GM20000 (cell line): ENCODE measurements at regions not wholly inside any gene's neighbourhood (a gene's known extent, or its start where the extent isn't known, plus 50 kb on each side); places are given as distances from the start of the nearest gene placed in this dataset.

Experiments used
- DNase-seq: peaks from one replicate; pipeline ENCODE4 v3.0.0; 2012; ENCODE audit warnings: low spot score
- TF ChIP-seq, protein P1 (sequence below): IDR thresholded peaks from 2 replicates; pipeline ENCODE4 v1.5.1; 2012; ENCODE audit warnings: mild to moderate bottlenecking, control low read depth; ENCODE audit errors: extremely low read depth, missing control alignments

DNA sequence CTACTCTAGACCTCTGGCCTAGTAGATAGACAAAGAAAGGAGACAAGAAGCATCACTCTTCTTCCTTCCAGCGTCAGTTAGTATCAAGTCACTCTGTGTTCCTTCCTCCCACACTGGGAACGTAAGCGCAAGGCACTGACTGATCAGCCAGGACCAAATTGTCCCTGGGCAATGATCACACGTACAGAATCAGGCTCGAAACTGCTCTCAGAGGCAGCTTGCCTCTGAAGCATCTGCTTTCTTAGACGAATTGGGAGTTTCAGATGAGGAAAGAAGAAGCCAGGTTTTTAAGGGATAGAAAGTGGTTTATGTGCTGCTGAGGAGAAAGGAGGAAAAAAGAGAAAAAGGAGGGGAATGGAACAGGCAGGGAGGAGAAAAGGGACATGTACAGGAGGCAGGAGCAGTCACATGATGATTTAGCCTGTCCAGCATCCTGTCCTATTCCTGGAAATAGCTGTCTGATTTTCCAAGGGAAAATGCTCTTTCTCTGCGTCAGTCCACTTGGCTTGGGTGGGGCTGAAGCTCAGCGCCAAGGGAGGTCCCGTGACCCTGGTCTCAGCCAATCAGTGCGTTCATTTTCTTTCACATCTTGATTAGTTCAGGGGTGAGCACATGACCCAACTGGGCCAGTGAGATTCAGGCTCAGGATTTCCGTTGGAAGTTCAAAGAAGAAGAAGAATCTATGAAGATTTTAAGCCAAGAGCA is 102.0 kb upstream of the PRICKLE2 start:
- DNase-seq = no peak
- TF ChIP-seq, protein P1, sequence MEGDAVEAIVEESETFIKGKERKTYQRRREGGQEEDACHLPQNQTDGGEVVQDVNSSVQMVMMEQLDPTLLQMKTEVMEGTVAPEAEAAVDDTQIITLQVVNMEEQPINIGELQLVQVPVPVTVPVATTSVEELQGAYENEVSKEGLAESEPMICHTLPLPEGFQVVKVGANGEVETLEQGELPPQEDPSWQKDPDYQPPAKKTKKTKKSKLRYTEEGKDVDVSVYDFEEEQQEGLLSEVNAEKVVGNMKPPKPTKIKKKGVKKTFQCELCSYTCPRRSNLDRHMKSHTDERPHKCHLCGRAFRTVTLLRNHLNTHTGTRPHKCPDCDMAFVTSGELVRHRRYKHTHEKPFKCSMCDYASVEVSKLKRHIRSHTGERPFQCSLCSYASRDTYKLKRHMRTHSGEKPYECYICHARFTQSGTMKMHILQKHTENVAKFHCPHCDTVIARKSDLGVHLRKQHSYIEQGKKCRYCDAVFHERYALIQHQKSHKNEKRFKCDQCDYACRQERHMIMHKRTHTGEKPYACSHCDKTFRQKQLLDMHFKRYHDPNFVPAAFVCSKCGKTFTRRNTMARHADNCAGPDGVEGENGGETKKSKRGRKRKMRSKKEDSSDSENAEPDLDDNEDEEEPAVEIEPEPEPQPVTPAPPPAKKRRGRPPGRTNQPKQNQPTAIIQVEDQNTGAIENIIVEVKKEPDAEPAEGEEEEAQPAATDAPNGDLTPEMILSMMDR = no peak

DNA sequence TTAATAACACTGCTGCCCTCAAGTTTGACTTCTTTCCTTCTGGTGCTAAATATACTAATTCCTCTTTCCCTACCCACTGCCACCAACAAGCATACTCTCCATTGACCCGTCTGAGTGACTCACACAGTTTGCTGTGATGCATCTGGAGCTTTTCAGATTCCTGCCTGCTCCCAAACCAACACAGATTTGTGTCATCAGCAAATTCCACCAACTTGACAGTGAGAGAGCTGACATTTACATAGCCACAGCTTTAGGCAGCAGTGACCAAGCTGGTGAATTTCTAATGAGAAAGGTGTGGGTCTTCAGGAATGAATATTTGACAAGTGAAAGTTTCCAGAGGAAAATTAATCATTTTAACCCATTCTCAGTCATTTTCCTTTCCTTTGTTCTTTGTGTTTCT is 96.5 kb upstream of the PRICKLE2 start:
- TF ChIP-seq, protein P1 = no peak
- DNase-seq = no peak

DNA sequence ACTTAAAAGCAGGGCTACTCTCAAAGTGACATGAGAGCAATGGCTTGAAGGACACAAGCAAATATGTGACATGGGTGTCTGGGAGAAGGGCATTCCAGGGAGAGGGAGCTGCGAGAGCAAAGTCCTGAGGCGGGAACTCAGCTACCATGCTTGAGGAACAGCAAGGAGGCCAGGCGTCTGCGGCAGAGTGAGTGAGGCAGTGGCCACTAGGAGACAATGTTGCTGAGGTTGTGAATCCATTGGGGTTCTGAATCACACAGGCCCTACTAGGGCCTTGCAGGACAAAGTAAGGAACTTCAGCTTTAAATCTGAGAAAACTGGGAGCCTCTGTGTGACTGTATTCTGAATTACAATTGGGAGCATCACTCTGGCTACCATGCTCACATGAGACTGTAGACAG is 94.1 kb upstream of the PRICKLE2 start:
- no peak for DNase-seq
- TF ChIP-seq, protein P1 = no peak

DNA sequence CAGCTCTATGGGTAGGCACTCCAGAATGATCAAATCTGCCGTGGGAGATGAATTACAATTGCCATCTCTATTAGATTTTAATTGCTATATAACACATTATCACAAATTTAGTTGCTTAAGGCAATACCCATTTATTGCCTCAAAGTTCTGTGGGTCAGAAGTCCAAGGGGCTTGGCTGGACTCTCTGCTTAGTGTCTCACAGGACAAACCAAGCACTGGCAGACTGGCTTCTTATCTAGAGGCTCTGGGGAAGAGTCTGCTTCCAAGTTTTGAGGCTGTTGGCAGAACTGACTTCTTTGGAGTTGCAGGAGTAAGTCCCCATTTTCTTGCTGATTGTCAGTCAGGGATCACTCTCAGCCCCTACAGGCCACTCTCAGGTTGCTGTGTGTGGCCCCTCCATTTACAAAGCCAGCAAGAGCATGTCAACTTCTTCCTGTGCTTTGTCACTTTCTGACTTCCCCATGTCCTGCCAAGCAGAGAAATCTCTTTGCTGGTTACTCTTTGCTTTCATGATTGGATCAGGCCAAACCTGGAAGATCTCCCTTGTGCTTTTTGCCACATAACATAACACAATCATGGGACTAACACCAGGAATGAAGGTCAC is 93.5 kb upstream of the PRICKLE2 start:
- TF ChIP-seq, protein P1 = no peak
- no peak for DNase-seq

DNA sequence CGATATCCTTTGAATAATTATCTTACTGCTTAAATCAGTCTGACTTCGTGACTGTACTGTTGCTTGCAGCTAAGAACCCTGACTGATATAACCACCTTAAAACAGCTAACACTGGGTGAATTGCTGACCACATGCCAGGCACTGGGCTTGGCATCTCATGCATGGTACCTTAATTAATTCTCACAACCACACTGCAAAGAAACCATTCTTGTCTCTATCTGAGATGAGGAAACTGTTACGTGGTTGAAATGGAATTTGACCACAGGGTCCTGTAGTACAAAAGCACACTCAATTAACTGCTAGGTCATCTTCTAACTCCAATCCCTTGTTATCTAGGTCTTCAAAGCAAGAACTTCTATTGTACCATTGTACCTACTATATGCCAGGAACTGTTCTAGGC is 92.7 kb upstream of the PRICKLE2 start:
- TF ChIP-seq, protein P1 = no peak
- DNase-seq = no peak

DNA sequence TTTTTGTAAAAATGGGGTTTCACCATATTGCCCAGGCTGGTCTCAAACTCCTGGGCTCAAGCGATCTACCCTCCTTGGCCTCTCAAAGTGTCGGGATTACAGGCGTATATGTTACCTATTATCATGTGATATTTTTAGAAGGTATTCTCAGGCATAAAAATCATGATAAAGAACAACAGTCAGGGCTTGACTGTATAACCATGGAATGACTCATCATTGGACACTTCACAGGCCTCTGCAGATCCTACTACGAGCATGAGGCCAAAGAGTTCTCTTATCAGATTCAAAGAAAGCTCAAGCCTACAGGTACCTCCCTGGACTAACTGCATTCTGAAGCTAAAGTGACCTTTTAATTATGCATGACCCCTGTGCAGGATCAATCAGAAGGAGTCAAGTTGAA is 91.7 kb upstream of the PRICKLE2 start:
- TF ChIP-seq, protein P1 = no peak
- no peak for DNase-seq

DNA sequence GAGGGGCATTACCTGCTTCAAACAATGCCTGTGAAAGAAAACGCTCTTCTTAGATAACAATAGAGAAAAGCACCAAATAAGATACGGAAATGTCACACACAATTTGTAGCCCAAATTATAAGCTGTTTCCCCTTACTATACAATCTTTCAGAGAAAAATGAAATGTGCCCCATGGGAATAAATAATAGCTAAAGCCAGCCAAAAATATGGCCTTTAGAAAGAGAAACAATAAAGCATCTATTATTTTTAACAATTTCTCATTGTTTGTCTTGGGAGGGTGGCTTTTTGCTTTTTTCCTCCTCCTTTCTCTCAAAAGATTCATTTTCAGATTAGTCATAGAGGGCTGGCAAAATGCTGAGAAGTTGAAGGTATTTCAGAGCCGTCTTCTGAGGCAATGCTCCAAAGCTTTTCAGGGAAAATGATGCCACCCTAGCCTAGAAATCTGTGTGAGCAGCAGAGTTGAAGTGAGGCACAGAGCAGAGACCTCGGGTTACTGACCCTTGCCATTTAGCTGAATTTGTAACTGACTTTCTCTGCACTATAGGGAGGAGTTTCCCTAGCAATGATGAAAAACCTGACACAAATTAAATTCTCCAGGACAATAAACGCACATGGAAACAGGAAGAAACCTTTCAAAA is 86.3 kb upstream of the PRICKLE2 start:
- TF ChIP-seq, protein P1 = no peak
- no peak for DNase-seq
